GM12891 (cell line): ENCODE measurements at regions not wholly inside any gene's neighbourhood (a gene's known extent, or its start where the extent isn't known, plus 50 kb on each side); places are given as distances from the start of the nearest gene placed in this dataset.

Source experiments
- DNase-seq: peaks from one replicate; pipeline ENCODE4 v3.0.0; 2011; ENCODE audit warnings: low spot score; ENCODE audit not compliant: insufficient read length
- FAIRE-seq: peaks from 2 replicates; lab custom pipeline; 2011; peaks lifted over from hg19 to GRCh38; lab: Jason Lieb, UNC
- PAX5 ChIP-seq: IDR thresholded peaks from 2 replicates; pipeline ENCODE4 v1.6.1; 2011; ENCODE audit warnings: low read length, moderate library complexity, mild to moderate bottlenecking; ENCODE audit not compliant: insufficient read depth, severe bottlenecking
- POLR2A ChIP-seq: IDR thresholded peaks from 2 replicates; pipeline ENCODE4 v1.6.1; 2011; ENCODE audit warnings: low read depth, low read length, control low read depth
- POLR2AphosphoS5 ChIP-seq: IDR thresholded peaks from 2 replicates; pipeline ENCODE4 v1.6.1; 2011; ENCODE audit warnings: low read depth, low read length, control low read depth
- POU2F2 ChIP-seq: IDR thresholded peaks from 2 replicates; pipeline ENCODE4 v1.6.1; 2011; ENCODE audit warnings: low read depth, mild to moderate bottlenecking, control low read depth, low read length, moderate library complexity
- SPI1 ChIP-seq: IDR thresholded peaks from 2 replicates; pipeline ENCODE4 v1.6.1; 2011; ENCODE audit warnings: low read depth, low read length, control low read depth
- TAF1 ChIP-seq: IDR thresholded peaks from 2 replicates; pipeline ENCODE4 v1.6.1; 2011; ENCODE audit warnings: low read depth, low read length, control low read depth

DNA sequence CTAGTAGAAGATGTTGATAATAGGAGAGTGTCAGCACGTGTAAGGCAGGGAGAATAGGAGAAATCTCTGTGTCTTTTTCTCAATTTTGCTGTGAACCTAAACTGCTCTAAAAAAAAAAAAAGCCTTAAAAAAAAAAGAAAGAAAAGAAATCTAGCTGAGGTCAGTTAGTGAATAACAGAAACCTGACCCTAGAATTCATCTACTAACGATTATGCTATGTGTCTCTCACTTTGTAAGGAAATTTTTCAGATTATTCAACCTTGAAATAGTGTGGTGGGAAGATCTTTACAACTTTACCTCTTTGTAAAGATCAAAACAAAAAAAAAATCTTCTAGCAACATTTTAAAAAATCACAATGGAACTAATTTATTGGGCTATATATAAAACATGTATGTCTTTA is 995.7 kb downstream of the GALC start:
- DNase-seq = no peak
- no peak for FAIRE-seq
- TF ChIP-seq TAF1 = no peak
- TF ChIP-seq SPI1 = no peak
- no peak for TF ChIP-seq PAX5
- TF ChIP-seq POU2F2 = no peak
- no peak for TF ChIP-seq POLR2AphosphoS5
- no peak for TF ChIP-seq POLR2A

- TF ChIP-seq POU2F2 (no peak), SPI1 (no peak), PAX5 (no peak), POLR2AphosphoS5 (no peak), TAF1 (no peak), POLR2A (no peak)
- FAIRE-seq (no peak), DNase-seq (no peak)
Measured at GRCh38 chr14:86990396-86990795, 1002.6 kb downstream of the GALC start.

- TF ChIP-seq PAX5 (no peak), POLR2A (no peak), POU2F2 (no peak), TAF1 (no peak), POLR2AphosphoS5 (no peak), SPI1 (no peak)
- DNase-seq = no peak
- FAIRE-seq = no peak
Measured at GRCh38 chr14:86989285-86989684, 1003.7 kb downstream of the GALC start.

DNA sequence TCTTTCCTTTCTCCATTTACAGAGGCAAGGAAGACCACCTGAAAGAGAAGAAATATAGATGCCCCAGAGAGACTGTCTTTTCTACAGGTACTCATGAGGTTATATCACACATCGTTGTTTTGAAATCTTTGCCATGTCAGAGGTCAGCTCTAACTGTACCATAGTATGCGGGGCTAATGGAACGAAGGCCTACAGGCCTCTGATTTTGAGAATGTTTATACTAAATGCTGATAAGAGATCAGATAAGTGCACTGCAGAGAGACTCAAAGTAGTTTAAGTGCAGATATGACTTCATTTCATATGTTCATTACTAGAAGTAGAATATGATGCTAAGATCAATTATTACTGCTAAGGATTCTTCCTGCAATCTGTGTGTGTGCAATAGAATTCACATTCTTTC is 1005.0 kb downstream of the GALC start:
- FAIRE-seq (no peak), DNase-seq (no peak)
- no peak for TF ChIP-seq POLR2A
- TF ChIP-seq SPI1 = no peak
- TF ChIP-seq POU2F2 = no peak
- TF ChIP-seq POLR2AphosphoS5 = no peak
- no peak for TF ChIP-seq TAF1
- TF ChIP-seq PAX5 = no peak

GRCh38 chr14:86973177-86973576 is 1019.8 kb downstream of the GALC start:
- DNase-seq (no peak), FAIRE-seq (no peak)
- TF ChIP-seq PAX5 (no peak), POLR2AphosphoS5 (no peak), POLR2A (no peak), POU2F2 (no peak), SPI1 (no peak), TAF1 (no peak)

- TF ChIP-seq POU2F2 (no peak), TAF1 (no peak), SPI1 (no peak), POLR2AphosphoS5 (no peak), PAX5 (no peak), POLR2A (no peak)
- FAIRE-seq = no peak
- DNase-seq = no peak
Measured at GRCh38 chr14:86971292-86971691, 1021.7 kb downstream of the GALC start.

DNA sequence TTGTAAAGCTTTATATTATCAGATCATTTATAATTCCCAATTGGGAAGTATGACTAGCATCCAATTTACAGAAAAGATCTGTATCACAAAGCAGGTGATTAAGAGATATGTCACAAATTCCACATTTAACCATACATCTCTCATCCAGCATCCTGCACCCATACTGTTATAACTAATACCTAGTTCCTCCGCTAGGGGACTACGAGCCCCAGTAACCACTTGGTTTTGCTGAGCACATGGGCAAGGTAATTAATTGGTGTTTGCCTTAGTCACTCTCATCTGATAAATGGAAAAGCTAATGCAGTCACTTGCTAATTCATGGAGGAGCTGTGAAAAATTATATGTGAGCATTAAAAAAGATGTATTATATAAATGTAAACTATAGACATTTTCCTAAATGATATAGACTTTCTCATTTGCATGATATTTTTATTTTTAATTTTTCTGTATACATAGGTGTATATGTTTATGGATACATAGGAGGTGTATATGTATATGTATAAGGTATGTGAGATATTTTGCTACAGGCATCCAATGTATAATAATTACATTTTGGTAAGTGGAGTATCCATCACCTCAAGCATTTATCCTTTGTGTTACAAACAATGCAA is 1031.8 kb downstream of the GALC start:
- DNase-seq = no peak
- FAIRE-seq = no peak
- TF ChIP-seq POU2F2 = no peak
- no peak for TF ChIP-seq PAX5
- no peak for TF ChIP-seq SPI1
- no peak for TF ChIP-seq POLR2A
- no peak for TF ChIP-seq POLR2AphosphoS5
- no peak for TF ChIP-seq TAF1

DNA sequence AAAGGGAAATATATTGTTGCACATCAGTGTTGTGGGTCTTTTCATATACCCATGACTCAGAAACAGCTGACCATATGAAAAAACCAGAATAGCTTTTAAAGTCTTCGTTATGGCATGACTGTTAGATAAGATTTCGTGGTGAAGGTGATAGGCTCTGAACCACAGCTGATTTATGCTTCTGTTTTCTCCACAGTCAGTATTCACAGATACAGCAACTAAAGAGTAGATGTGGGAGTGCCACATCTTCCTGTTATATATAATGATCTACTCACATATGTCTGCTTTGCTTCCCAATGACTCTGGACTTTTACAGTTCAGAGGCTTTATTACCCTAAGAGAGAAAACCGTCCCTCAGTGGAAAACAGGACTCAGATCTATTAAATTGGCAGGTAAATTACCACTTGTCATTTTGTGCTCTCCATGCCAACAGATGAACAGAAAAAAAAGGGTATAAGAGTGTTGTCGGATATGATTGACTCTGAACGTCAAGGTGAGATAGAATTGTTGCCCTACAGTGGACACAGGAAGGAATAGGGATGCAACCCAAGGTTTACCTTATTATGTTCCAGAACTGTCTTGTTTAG is 1037.1 kb downstream of the GALC start:
- DNase-seq = no peak
- no peak for FAIRE-seq
- TF ChIP-seq PAX5 (no peak), POLR2AphosphoS5 (no peak), SPI1 (no peak), POLR2A (no peak), POU2F2 (no peak), TAF1 (no peak)

- FAIRE-seq = no peak
- DNase-seq = no peak
- TF ChIP-seq TAF1 = no peak
- TF ChIP-seq POLR2A = no peak
- TF ChIP-seq POU2F2 = no peak
- TF ChIP-seq POLR2AphosphoS5 = no peak
- no peak for TF ChIP-seq SPI1
- TF ChIP-seq PAX5 = no peak
Measured at GRCh38 chr14:86954623-86955022, 1038.4 kb downstream of the GALC start.

DNA sequence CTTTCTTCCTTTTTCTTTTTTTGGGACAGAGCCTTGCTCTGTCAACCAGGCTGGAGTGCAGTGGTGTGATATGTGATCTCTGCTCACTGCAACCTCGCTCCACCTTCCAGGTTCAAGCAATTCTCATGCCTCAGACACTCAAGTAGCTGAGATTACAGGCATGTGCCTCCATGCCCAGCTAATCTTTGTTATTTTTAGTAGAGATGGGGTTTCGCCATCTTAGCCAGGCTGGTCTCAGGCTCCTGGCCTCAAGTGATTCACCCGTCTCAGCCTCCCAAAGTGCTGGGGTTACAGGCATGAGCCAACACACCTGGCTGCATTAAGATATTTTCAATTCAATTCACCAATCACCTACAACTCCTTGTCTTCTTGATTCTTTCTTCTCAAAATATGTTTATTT is 1046.5 kb downstream of the GALC start:
- no peak for FAIRE-seq
- no peak for TF ChIP-seq SPI1
- TF ChIP-seq TAF1 = no peak
- no peak for TF ChIP-seq POLR2A
- TF ChIP-seq POLR2AphosphoS5 = no peak
- DNase-seq = no peak
